Keratinocyte (primary cell): ENCODE measurements at regions not wholly inside any gene's neighbourhood (a gene's known extent, or its start where the extent isn't known, plus 50 kb on each side); places are given as distances from the start of the nearest gene placed in this dataset.

Experiments
- DNase-seq: peaks from one replicate; pipeline ENCODE4 v3.0.0-alpha.2; 2011; ENCODE audit warnings: low read depth, missing footprints, low spot score
- FAIRE-seq: peaks from 2 replicates; lab custom pipeline; 2011; peaks lifted over from hg19 to GRCh38; lab: Jason Lieb, UNC
- H2AFZ ChIP-seq: 2 replicates; pipeline ENCODE4 v1.6.0; 2012; ENCODE audit warnings: low read length, control low read depth, inconsistent platforms; ENCODE audit not compliant: control insufficient read depth
- H3K27ac ChIP-seq: 2 replicates; pipeline ENCODE4 v1.5.1; 2011; ENCODE audit warnings: low read length; ENCODE audit not compliant: control insufficient read depth, insufficient read depth
- H3K27me3 ChIP-seq: 3 replicates; pipeline ENCODE4 v1.6.0; 2011; ENCODE audit warnings: low read length; ENCODE audit not compliant: control insufficient read depth, insufficient read depth; ENCODE audit errors: extremely low read depth
- H3K36me3 ChIP-seq, 2 experiments: 2 replicates in 1 of 2; 3 replicates in 1 of 2; pipeline ENCODE4 v1.5.1; 2011; ENCODE audit warnings: low read length in 2 of 2, mild to moderate bottlenecking in 1 of 2; ENCODE audit not compliant: control insufficient read depth in 2 of 2, insufficient read depth in 2 of 2; ENCODE audit errors: extremely low read depth in 1 of 2
- H3K4me1 ChIP-seq: 3 replicates; pipeline ENCODE4 v1.5.1; 2011; ENCODE audit warnings: low read length; ENCODE audit not compliant: control insufficient read depth, insufficient read depth; ENCODE audit errors: extremely low read depth
- H3K4me2 ChIP-seq: 3 replicates; pipeline ENCODE4 v1.6.0; 2011; ENCODE audit warnings: low read depth, low read length; ENCODE audit not compliant: control insufficient read depth, insufficient read depth; ENCODE audit errors: extremely low read depth
- H3K4me3 ChIP-seq, 3 experiments: fragments of 200-600 bp in 1 of 3; sonication (generic) in 1 of 3; 2 replicates in 2 of 3; 3 replicates in 1 of 3; pipeline ENCODE4 v1.5.1; 2011 to 2016; ENCODE audit warnings: low read length in 3 of 3, mild to moderate bottlenecking in 3 of 3, control low read depth in 2 of 3, inconsistent platforms in 1 of 3, low read depth in 1 of 3, mixed read lengths in 1 of 3, mixed run types in 1 of 3, moderate library complexity in 1 of 3; ENCODE audit not compliant: control insufficient read depth in 2 of 3, insufficient read depth in 2 of 3; ENCODE audit errors: extremely low read depth in 1 of 3
- H3K79me2 ChIP-seq: 2 replicates; pipeline ENCODE4 v1.6.0; 2012; ENCODE audit warnings: low read length; ENCODE audit not compliant: control insufficient read depth, insufficient read depth
- H3K9ac ChIP-seq: 3 replicates; pipeline ENCODE4 v1.6.0; 2011; ENCODE audit warnings: low read length; ENCODE audit not compliant: control insufficient read depth, insufficient read depth; ENCODE audit errors: extremely low read depth
- H3K9me1 ChIP-seq: 3 replicates; pipeline ENCODE4 v1.6.0; 2011; ENCODE audit warnings: low read length; ENCODE audit not compliant: control insufficient read depth, insufficient read depth; ENCODE audit errors: extremely low read depth
- H3K9me3 ChIP-seq: 2 replicates; pipeline ENCODE4 v1.5.1; 2012; ENCODE audit warnings: low read depth, low read length; ENCODE audit not compliant: control insufficient read depth
- H4K20me1 ChIP-seq: 3 replicates; pipeline ENCODE4 v1.6.0; 2011; ENCODE audit warnings: low read length; ENCODE audit not compliant: control insufficient read depth, insufficient read depth; ENCODE audit errors: extremely low read depth
- EZH2 ChIP-seq: IDR thresholded peaks from one replicate; pipeline ENCODE4 v1.6.1; 2012; ENCODE audit warnings: inconsistent platforms, mild to moderate bottlenecking, low read length, moderate library complexity
- dilution Hi-C: fragments of 300-500 bp; cut with MboI; formaldehyde crosslinking; loops from one replicate; pipeline ENCODE4 v1.7.0; 2020; ENCODE audit warnings: low sequenced_read_pairs; ENCODE audit not compliant: extremely low pct_ligation_motif_present
- TF ChIP-seq, protein P1 (sequence below), 3 experiments: IDR thresholded peaks in 1 of 3; conservative IDR thresholded peaks in 1 of 3; optimal IDR thresholded peaks in 1 of 3; 2 replicates in 2 of 3; 3 replicates in 1 of 3; pipeline versions ENCODE3 to v1.5.1; 2011; ENCODE audit warnings: low read length in 3 of 3, mild to moderate bottlenecking in 3 of 3, moderate library complexity in 2 of 3, control low read depth in 1 of 3, inconsistent platforms in 1 of 3; ENCODE audit not compliant: insufficient read depth in 2 of 3; ENCODE audit errors: extremely low read depth in 1 of 3

DNA sequence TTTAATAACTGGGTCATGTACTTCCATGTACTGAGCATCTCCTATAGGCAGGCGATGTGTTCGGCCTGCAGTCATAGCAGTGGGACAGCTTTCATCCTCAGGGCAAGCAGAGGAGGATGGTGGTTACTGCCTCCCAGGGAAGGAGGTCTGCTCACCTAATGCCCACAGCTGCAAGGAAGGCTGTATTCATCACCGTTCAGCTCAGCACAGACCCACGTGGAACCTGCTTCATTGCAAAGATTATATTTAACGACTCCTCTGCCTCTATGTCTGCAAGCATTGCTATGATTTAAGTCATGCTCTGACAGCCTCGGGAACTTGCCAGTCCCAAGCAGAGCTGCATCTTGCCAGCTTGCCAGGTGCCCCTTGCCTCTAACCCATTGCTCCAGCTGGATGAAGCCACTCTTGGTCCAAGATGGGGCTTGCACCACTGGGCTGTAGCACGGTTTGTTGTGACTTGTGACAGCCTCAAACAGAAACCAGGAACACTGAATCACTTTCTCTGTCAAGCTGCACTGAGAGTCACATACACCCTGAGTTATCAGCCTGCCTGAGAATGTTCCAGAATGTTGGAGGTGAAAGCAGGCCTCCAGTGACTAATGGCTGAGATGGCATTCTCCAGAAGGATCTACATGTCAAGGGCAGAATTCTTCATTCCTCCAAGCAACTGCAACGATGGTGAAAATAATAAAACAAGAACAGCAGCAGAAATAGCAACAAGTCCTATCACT is 651.1 kb upstream of the ID2 start:
- dilution Hi-C loops, result no loop called here
- TF ChIP-seq EZH2, result no peak
- TF ChIP-seq, protein P1, sequence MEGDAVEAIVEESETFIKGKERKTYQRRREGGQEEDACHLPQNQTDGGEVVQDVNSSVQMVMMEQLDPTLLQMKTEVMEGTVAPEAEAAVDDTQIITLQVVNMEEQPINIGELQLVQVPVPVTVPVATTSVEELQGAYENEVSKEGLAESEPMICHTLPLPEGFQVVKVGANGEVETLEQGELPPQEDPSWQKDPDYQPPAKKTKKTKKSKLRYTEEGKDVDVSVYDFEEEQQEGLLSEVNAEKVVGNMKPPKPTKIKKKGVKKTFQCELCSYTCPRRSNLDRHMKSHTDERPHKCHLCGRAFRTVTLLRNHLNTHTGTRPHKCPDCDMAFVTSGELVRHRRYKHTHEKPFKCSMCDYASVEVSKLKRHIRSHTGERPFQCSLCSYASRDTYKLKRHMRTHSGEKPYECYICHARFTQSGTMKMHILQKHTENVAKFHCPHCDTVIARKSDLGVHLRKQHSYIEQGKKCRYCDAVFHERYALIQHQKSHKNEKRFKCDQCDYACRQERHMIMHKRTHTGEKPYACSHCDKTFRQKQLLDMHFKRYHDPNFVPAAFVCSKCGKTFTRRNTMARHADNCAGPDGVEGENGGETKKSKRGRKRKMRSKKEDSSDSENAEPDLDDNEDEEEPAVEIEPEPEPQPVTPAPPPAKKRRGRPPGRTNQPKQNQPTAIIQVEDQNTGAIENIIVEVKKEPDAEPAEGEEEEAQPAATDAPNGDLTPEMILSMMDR (optimal IDR thresholded peaks at IDR 0.05 in 1 of 3, IDR thresholded peaks at IDR 0.05 in 1 of 3, conservative IDR thresholded peaks at IDR 0.05 in 1 of 3; ENCODE audit: extremely low read depth in 1 of 3, insufficient read depth in 2 of 3, low read length in 3 of 3), result no peak
- Histone ChIP-seq H3K9ac (no peak overlapping the region), H3K9me3 (no peaks in the 10 kb centered on the region), H2AFZ (no peak overlapping the region), H3K27ac (no peak overlapping the region), H3K36me3 (no peaks in the 10 kb centered on the region), H4K20me1 (no peaks in the 10 kb centered on the region), H3K4me3 (no peak overlapping the region), H3K79me2 (no peaks in the 10 kb centered on the region), H3K4me2 (no peak overlapping the region), H3K9me1 (no peaks in the 10 kb centered on the region), H3K27me3 (no peaks in the 10 kb centered on the region), H3K4me1 (no peaks in the 10 kb centered on the region)
- FAIRE-seq, result no peak
- no peak for DNase-seq

DNA sequence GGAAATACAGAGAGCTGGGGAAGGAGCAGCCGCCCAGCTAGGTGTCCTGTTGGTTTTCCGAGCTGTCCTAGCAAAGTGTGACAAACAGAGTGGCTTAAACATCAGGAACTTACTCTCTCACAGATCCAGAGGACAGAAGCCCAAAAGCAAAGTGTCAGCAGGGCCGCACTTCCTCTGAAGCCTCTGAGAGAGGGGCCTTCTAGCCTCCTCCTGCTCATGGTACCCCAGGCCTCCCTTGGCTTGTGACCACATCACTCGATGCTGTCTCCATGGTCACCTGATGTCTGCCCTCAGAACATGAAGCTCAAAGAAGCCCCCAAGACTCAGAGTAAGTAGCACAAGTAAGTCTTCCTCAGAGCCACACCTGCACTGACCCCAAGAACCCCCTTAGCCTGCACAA is 650.5 kb upstream of the ID2 start:
- H3K4me3 ChIP-seq, result no peak overlapping the region
- no peaks in the 10 kb centered on the region for H3K36me3 ChIP-seq
- no peaks in the 10 kb centered on the region for H3K9me3 ChIP-seq
- H3K79me2 ChIP-seq, result no peaks in the 10 kb centered on the region
- no peak overlapping the region for H2AFZ ChIP-seq
- no peaks in the 10 kb centered on the region for H4K20me1 ChIP-seq
- no peak overlapping the region for H3K4me2 ChIP-seq
- H3K27me3 ChIP-seq, result no peaks in the 10 kb centered on the region
- H3K9ac ChIP-seq, result no peak overlapping the region
- DNase-seq (no peak), FAIRE-seq (no peak)
- dilution Hi-C loops, result no loop called here
- H3K9me1 ChIP-seq, result no peaks in the 10 kb centered on the region
- H3K4me1 ChIP-seq, result no peaks in the 10 kb centered on the region
- no peak overlapping the region for H3K27ac ChIP-seq
- no peak for TF ChIP-seq EZH2
- TF ChIP-seq, protein P1 (optimal IDR thresholded peaks at IDR 0.05 in 1 of 3, IDR thresholded peaks at IDR 0.05 in 1 of 3, conservative IDR thresholded peaks at IDR 0.05 in 1 of 3; ENCODE audit: extremely low read depth in 1 of 3, insufficient read depth in 2 of 3, low read length in 3 of 3), result no peak
